Effector CD8-positive, alpha-beta T cell (primary cell): ENCODE measurements at regions not wholly inside any gene's neighbourhood (a gene's known extent, or its start where the extent isn't known, plus 50 kb on each side); places are given as distances from the start of the nearest gene placed in this dataset.

Source experiments
- DNase-seq: peaks from one replicate; lab custom pipeline; 2025; lab: John Stamatoyannopoulos, UW

DNA sequence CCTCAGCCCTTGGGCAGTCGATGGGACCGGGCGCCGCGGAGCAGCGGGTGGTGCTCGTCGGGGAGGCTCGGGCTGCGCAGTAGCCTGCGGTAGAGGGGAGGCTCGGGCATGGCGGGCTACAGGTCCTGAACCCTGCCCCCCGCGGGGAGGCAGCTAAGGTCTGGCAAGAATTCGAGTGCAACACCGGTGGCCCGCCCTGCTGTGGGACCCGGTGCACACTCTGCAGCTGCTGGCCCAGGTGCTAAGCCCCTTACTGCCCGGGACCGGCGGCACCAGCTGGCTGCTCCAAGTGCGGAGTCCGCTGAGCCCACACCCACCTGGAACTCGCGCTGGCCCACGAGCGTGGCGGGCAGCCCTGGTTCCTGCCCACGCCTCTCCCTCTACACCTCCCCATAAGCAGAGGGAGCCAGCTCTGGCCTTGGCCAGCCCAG is 377.7 kb upstream of the RBMS3 start:
- no peak for DNase-seq

DNA sequence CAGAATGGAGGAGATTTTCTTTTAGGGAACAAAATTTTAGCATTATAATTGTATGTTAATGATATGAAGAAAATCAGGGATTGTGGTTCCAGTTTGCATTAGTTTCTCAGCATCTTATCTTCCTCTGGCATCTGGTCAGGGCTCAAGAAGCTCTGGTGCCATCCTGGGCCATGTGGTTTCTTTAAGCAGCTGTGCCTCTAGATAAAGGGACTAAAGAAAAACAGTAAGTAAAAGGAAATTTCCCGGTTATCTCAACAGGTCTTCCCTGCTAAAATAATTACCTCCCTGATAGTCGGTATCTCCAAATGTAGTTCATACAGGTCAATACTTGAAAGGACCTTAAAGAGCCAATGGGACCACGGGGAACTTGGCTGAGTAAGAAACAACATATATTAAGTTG is 375.1 kb upstream of the RBMS3 start:
- DNase-seq, result no peak

DNA sequence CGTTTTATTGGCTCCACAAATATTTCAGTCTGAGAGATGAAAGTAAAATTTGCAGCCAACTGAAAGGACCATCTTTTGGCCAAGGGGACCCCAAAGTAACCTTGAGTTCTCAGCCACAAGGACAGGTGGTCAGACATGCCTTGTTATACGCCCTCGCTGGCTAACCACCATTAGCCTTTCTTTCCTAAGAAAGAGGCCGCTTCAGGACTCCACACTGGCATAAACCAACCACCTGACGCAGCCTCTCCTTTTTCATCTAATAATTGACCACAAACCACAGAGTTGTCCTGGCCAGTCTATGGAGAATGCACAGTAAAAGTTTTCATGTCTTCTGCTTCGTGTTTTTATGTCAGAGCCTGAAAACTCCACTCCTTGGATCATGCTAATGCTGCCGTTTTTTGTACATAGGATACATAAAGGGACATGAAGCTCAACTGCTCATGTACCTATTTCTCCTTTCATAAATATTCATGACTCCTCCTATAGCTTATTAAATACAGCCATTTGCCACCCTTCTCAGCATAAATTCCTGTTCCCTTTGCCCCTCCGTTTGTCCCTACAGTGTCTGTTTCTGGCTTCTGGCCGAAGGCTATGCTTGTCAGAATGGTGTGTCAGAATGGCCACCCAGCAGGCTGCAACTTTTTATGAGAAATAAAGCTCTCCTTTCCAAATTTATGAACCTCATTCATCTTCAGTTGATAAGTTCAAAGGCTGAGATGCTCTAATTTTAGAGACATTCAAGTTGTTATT is 374.1 kb upstream of the RBMS3 start:
- DNase-seq, result no peak

DNA sequence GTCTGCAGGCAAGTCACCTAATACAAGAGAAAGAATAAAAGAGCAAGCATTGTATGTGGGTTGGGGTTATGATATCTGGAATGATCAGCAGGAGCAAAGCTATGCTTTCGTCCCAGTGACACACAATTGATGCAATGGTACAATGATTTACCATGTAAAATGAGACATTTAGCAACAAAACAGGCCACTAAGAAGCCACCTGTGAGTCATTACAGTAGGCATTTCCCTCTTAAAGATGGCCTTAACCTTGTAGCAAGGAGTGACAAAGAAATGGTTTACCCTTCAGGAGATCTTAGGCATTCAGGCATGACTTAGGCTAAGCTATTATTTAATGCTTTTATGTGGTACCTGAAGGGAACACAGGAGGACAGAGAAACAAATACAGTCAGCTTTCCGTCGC is 373.3 kb upstream of the RBMS3 start:
- no peak for DNase-seq

DNA sequence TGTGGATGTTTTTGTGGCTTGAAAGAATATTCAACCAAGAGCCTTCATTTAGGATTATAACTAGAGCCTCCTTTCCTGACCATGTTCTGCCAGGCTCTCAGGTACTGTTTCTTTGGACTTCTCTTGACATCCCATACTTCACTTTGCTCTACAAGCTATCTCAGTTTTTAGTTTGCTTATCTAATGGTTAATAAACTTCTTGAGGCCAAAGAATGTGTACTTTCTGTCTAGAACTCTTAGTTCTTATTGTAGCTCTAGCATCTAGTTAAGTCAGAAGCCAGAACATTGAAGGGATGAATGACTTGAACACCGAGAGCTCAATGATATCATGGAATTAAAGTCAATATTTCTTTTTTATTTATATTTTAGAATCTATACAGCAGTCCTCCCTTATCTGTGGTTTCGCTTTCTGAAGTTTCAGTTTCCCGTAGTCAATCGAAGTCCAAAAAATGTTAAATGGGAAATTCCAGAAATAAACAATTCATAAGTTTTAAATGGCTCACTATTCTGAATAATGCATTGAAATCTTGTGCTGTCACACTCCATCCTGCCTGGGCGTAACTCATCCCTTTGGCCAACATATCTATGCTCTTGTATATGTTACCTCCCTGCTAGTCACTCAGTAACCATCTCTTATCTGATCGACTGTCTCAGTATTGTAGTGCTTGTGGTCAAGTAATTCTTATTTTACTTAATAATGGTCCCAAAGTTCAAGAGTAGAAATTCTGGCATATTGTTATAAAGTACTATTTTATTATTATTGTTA is 368.6 kb upstream of the RBMS3 start:
- DNase-seq, result no peak

DNA sequence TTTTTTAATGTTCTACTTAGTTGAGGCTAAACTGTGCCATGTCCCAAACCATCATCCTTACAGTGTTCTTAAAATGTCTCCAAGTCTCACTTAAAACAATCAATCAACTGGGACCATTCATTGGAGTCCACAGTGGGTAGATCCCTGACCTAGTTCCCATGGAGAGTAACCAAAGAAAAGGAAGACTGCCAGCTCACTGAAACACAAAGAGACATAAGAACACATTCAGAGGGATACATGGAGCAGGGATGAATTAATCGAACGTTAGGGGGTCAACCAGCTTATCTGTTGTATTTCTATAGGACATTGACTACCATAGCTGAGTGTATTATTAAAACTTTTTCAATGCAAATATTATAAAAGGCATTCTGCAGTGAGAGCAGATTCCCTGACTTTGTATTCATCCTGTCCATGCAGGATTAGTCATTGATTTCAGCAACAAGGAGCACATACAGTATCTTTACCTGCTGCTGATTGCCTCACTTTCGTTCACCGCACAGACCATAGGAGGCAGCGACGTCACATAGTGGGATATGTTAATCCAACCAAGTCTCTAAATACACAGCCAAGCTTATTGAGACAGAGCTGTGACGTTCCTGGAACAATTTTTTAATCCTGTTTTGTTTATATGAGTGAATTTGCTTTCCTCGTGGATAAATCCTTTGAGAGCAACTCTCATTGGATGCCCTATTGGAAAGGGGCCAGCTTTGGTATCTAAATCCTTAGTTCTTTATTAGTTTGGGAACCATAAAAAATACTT is 364.9 kb upstream of the RBMS3 start:
- DNase-seq, result no peak

DNA sequence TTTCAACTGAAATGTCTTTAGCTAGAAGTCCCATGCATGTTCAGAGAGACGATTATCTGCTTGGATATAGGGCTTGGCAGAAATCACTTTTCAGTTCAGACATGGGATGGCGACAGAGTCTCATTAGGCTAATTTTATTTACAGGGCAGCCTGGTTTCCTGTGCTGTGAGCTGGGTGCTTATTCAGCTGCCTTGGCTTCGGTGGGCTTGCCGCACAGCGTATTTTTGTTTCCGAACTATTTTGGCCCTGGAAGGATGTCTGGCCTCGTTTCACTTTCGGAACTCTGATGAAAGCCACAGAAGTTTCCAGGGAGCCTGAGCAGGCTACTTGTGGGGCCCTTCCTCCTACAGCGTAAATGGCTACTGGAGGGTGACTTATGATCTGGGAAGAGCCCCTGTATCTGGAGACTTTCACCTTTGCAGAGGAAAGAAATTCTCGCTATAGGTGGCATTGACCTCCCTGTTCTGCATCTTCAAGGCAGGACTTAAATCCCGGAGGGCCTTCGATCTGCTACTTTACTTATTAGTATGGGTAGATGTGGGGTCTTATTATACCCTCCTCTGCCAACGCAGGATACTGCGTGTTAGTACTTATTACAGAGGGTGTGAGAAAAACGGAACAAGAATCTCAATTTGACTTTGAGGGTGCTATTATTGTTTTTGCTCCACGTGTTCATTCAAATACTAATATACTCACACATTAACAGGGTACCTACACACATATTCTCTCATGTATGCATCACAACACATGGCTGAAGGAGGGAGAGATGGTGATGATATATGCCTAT is 364.0 kb upstream of the RBMS3 start:
- no peak for DNase-seq

DNA sequence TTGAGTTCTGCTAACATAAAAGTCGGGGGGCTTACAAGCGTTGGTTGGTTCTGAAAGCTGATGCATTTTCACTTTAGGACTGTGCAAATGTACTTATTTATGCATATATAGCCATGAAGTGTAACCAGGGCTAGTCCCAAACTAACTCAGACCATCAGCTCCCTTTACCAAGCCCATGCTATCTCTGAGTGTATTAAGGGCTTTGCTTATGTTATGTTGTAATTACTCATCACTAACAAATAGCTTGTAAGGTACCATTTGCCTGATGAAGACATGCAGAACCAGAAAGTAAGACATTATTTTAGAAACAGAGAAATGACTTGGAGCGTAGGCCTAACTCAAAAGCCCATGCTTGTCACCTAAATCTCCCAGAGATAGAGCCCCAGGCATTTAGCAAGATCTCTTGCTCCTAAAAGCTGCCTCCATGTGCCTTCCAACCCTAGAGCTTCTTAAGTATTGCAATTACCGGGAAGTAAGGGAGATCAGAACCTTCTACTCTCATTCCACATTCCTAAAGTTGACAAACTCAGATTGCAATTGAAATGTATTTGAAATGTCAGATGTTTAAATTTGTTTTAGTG is 362.9 kb upstream of the RBMS3 start:
- DNase-seq, result no peak

DNA sequence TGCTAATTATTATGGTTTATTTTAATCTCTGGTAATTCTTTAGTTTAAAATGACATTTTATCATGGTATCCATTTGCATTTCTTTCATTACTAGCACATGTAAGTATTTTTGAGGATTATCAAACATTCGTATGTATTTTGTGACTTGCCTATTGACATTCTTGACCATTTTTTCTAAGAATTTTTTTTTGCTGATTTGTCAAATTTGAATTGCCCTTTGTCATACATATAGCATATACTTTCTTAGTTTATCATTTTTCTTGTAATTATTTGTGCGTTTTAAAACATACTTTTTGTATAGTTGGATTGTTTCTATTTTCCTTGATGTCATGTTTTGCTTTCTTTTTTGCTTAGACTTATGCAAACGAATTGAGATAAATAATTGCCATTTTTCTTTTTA is 358.5 kb upstream of the RBMS3 start:
- no peak for DNase-seq

DNA sequence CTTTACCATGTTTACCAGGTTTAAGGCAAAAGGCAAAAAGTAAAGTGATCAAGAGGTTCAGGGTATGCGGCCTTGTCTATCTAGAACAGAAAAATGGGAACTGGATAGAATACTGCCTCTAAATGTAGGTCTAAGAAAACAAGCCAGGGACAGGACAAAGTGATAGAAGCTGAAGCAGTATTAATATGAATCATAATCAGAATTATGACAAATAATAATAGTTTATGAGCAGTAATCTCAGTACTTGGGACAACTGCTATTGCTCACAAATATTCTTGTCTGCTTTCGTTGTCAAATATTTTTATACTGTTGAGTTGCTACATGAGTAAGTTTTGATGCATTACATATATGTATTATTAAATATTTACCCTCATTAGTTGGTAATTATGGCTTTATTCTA is 356.9 kb upstream of the RBMS3 start:
- no peak for DNase-seq

DNA sequence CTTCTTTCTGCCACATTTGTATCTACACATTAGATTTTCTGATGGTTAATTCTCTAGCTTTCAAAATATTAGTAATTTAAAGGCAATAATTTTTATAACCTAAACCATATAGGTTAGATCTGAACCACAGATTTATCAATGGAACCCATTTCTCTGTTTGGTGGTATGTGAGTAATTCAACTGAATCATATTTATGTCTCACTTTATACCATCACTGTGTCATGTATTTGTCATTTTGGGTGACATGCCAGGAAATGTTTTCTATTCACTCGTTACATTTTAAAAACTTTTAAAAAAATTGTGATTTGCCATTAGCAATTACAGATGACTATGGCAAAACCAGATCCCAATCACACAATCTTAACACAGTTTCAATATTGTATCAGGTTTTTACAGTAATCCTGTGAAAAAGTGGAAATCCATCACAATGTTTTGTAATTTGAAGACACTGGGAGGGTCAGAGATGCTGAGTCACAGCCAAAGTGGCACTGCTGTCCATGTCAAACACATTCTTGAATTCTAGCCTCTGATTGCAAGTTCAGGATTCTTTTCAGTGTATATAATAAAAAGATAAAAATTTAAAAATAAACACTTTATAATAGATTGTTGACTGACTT is 356.0 kb upstream of the RBMS3 start:
- DNase-seq, result no peak

DNA sequence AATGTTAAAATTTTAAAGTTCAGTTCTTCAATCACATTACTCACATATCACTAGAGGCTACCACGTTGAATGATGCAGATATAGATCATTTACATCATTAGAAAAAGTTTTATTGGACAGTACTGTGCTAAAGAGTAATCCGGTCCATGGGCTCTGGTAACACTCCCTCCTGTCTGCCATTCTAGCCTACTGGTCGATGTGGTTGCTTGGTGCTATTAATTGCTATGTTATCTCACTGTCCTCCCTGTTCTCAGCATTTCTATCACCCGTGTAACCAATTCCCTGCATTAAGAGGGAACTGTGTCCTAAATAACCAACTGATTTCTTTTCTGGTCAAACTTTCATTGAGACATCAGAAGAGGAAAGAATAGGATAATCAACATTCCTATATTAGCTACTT is 347.5 kb upstream of the RBMS3 start:
- no peak for DNase-seq

DNA sequence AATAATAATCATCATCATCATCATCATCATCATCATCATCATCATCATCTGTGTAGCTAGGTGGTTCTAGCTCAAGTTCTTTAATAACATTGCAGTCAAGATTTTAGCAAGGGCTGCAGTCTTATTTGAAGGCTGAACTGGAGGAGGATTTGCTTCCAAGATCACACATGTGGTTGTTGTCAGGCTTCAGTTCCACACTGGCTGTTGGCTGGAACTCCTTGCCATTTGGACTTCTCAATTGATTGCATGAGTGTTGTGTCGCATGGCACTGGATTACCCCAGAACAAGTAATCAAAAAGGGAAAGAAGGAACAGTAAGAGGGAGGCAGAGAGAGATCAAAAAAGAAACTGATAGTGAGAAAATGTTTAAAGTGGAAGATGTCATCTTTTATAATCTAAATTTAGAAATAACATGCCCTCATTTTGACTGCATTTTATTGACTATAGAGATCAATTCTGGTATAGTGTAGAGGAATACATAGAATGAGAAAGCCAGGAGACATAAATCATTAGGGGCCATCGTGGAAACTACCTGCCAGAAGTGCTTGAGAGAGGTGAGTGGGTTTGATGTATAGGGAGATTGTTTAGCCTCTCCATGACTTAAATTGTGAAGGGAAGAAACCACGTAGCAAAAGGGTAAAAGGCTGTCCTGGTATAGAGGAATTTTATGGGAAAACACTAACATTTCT is 346.6 kb upstream of the RBMS3 start:
- no peak for DNase-seq

DNA sequence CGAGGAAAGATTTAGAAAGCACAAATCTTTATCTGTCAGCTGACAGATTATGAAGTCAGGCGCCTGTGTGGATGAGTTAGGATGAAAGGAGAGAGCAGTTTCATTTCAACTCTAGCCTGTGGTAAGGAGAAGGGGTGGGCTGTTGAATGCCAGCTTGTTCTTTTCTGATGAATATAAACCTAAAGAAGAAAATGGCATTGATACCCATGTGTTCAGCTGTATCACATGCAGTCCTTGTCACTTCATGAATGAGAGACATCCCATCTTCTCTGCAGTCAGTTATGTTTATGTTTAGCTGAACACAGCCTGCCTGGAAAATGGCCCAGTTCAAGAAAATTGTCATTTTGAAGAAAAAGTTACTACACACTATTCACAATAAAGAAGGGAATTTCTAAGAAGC is 345.7 kb upstream of the RBMS3 start:
- DNase-seq, result no peak

DNA sequence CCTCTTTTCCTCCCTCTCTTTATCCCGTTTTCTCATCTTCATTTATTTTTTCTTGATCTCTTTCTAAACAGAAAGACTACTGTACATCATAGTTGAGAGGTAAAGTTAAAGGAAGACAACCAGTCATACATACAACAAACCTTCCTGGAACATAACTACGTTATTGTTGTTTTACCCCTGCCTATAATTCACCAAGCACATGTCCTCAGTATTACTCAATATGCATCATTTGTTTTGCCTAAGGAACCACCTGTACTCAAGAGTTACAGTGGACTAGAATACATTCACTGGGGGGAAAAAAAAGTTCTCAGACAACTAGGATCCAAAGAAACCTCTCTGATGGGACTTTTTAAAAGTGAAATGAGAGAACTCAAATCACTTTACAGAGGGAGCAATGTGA is 344.7 kb upstream of the RBMS3 start:
- no peak for DNase-seq

DNA sequence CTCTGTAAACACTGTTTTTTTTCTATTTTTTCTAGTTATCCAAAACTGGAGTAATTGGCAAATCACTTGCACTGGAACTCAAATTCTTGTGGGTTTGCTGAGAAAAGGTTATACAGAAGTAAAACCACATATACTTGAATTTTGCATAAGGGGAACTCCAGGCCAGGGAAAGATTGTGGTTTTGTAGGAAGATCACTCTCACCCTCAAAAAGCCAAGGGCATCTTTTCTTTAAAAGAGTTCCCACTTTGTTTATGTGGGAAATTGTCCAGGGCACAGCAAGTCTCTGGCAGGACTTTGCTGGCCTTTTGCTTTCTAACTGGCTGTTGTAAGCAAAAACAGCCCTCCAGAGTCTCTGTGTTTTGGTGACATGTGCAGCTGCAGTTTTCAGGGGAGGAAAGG is 340.3 kb upstream of the RBMS3 start:
- no peak for DNase-seq

DNA sequence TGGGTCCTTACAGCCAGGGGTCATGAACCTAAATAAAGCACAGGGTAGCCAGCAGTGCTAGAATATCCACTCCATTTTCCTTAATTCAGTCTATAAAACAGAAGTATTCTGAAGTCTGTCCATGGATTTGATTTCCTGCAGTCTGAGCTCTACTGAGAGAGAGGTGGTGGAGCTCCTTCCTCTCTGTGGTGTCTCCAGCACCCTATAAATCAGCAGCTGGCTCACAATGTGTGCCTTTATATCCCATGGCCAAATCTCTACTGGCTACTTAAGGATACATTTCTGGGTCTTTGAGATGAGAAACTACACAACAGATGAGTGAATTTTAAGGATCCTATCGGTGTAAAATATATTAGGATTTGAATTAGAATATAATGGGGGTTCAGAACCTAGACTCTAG is 339.9 kb upstream of the RBMS3 start:
- no peak for DNase-seq

DNA sequence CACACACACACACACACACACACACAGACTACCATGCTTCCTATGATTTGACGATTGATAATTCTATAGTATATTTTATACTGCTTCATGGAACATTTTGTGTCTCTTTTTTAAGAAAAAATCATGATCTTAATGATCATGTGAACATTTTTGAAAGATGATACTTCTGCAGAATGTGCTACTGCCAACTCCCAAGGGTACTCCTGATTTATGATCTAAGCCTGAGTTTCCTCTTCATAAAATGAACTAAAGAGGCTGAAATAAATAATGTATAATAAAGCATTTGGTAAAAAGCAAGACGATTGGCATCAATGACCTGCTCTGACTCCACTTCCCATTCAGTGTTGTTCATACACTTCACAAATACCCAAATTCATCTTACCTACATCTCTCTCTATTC is 333.8 kb upstream of the RBMS3 start:
- no peak for DNase-seq

DNA sequence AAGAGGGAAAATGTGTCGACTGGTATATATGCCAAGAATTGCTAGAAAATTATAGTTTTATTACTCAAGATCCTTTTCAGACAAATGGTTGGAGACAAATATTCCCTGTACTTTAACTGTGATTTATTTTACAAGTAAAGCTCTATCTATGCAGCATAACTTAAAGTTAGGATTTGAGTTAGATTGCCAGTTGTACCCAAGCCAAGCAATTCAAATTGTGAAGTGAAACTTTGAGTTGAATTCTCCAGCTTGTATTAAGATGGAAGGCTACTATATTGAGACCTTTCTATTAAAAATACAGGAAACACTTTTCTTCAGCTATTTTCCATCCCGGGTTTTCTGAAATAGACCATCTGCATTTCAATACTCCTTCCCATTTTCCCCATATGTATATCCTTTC is 333.1 kb upstream of the RBMS3 start:
- DNase-seq, result no peak

DNA sequence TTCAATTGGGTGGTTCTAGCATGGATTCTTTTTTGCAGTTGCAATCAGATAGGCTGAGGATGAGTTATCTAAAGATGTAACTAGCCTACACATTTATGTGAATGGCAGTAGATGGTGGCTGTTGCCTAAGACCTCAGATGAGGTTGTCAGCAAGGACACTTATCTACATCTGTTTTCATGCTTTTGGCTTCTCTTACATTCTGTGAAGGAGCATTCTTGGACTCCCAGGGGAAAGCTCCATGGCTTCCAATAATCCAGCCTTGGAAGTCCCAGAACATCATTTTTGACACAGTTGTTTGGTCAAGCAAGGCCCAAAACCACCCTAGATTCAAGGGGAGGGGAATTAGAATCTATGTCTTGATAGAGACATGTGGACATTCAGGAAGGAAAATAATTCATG is 332.2 kb upstream of the RBMS3 start:
- DNase-seq, result no peak

DNA sequence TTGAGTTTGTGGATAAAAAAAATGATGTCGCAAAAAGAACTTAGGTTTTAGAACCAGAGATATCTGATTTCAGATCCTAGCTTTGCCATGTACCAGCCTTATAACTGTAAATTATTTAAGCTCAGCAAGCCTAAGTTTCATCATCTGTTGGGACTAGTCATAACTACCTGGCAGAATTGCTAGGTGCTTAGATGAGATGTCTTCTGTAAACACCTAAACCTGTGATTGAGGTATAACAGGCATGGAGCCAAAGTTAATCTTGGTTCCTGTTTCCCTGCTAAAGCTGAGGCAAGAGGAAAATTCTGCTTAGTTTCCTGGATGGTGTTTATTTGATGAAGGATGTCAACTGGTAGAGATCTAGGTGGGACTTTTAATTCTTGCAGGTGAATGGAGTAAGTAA is 331.3 kb upstream of the RBMS3 start:
- DNase-seq, result no peak
